C4-2B (cell line): ENCODE measurements at regions not wholly inside any gene's neighbourhood (a gene's known extent, or its start where the extent isn't known, plus 50 kb on each side); places are given as distances from the start of the nearest gene placed in this dataset.

Experiments used
- H3K27ac ChIP-seq: fragments of 450-650 bp; 2 replicates; pipeline ENCODE4 v1.5.1; 2017
- ZFX ChIP-seq: fragments of 450-650 bp; IDR thresholded peaks from 2 replicates; pipeline ENCODE4 v1.6.1; 2017
- TF ChIP-seq, protein P1 (sequence below): fragments of 450-650 bp; conservative IDR thresholded peaks from 2 replicates; pipeline ENCODE4 v1.5.1; 2017; ENCODE audit warnings: mild to moderate bottlenecking

DNA sequence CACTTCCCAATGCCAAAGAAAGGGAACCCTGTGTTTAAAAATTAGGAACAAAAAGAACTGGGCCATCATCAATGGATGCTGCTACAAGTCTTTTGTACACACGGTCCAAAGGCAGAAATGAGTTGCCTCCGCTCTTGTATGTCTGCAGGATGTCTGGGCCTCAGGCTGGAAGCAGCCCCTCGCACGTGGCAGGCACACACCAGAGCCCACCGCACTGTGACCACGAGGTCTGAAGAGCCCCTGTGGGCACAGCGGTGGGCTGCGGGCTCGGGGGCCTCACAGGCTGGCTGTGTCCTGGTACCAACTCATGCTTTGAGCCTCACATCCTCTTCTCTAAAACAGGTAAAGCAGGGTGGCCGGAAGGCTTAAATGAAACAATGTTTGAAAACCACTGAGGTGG is 309.3 kb downstream of the C16orf95 start:
- H3K27ac ChIP-seq: no peak overlapping the region
- TF ChIP-seq ZFX: no peak
- TF ChIP-seq, protein P1, sequence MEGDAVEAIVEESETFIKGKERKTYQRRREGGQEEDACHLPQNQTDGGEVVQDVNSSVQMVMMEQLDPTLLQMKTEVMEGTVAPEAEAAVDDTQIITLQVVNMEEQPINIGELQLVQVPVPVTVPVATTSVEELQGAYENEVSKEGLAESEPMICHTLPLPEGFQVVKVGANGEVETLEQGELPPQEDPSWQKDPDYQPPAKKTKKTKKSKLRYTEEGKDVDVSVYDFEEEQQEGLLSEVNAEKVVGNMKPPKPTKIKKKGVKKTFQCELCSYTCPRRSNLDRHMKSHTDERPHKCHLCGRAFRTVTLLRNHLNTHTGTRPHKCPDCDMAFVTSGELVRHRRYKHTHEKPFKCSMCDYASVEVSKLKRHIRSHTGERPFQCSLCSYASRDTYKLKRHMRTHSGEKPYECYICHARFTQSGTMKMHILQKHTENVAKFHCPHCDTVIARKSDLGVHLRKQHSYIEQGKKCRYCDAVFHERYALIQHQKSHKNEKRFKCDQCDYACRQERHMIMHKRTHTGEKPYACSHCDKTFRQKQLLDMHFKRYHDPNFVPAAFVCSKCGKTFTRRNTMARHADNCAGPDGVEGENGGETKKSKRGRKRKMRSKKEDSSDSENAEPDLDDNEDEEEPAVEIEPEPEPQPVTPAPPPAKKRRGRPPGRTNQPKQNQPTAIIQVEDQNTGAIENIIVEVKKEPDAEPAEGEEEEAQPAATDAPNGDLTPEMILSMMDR: no peak

DNA sequence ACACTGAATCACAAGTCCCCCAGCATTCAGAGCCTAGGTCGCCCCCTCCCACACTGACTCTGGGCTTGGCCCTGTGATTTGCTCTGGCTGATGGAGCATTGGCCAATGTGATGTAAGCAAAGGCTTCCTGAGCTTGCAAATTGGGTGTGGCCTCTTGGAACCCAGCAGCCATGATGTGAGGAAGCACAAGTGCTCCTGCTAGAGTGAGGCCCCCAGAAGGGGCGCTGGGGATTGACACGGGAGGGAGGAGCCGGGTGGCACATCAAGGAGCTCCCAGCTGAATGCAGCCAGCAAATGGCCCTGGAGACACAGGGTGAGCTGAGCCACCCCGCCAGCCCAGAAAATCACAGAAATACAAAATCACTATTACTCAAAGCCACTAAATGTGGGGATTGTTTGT is 308.5 kb downstream of the C16orf95 start:
- no peak overlapping the region for H3K27ac ChIP-seq
- TF ChIP-seq ZFX: no peak
- TF ChIP-seq, protein P1: no peak

DNA sequence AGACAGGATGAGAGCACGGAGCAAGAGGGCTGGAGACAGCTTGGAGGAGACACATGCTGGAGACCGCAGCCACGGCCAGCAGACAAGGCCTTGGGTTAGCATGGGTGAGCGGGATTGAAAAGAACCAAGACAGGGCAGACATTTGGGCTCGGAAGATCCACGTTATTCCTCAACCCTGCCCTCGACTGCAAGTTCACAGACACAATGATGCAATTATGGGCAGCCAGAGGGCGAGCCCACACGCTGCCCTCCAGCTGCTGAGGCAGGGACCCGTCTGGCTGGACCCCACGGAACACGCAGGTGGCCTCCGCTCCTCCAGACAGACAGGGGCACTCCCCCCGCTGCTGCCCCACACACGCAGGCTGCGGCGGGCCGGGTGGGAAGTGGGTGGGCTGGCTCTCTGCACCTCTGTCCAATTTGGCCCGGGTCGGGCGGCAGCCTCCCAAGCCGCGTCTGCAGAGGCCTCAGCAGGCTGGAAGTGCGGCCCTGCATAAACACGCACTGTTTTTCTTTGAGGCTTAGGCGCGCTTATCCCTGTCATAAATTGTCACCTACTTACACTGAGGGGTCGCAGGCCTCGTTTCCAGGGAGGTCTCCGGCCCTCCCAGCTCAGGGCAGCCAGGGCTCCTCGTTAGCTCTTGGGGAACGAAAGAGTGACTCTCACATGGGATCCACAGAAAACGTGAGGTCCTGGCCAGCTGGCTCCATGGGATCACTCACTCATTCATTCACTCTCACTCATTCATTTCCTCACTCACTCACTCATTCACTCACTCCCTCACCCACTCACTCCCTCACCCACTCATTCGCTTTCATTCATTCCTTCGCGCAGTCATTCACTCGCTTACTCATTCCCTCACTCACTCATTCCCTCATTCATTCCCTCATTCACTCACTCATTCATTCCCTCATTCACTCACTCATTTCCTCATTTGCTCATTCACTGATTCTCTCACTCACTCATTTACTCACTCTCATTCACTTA is 303.9 kb downstream of the C16orf95 start:
- H3K27ac ChIP-seq: no peak overlapping the region
- TF ChIP-seq ZFX: no peak

DNA sequence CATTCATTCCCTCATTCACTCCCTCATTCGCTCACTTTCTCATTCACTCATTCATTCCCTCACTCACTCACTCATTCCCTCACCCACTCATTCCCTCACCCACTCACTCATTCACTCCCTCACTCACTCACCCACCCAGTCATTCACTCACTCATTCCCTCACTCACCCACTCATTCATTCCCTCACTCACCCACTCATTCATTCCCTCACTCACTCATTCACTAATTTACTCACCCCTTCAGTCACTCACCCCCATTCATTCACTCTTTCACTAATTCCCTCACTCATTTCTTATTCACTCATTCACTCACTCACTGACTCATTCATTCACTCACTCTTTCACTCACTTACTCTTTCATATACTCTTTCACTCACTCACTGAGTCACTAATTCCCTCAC is 303.1 kb downstream of the C16orf95 start:
- no peak for TF ChIP-seq ZFX
- TF ChIP-seq, protein P1: no peak
- H3K27ac ChIP-seq: no peak overlapping the region

DNA sequence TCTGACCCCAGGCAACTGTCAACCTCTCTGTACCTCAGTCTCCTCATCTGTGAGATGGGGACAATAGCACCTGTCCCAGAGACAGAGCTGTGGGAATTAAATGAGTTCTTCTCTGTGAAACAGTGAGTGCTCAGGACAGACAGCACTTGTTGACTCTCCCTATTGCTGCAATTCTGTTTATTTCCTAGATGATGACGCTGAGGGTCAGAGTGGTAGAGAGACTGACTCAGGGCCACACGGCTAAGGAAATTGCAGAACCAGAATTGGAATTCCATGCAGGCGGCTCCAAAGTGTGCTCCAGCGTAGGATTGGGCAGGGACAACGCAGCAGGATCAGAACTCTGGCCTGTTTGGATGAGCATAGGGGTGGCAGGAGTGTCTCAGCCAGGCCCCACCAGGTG is 302.2 kb downstream of the C16orf95 start:
- TF ChIP-seq, protein P1: no peak
- no peak for TF ChIP-seq ZFX
- no peak overlapping the region for H3K27ac ChIP-seq

DNA sequence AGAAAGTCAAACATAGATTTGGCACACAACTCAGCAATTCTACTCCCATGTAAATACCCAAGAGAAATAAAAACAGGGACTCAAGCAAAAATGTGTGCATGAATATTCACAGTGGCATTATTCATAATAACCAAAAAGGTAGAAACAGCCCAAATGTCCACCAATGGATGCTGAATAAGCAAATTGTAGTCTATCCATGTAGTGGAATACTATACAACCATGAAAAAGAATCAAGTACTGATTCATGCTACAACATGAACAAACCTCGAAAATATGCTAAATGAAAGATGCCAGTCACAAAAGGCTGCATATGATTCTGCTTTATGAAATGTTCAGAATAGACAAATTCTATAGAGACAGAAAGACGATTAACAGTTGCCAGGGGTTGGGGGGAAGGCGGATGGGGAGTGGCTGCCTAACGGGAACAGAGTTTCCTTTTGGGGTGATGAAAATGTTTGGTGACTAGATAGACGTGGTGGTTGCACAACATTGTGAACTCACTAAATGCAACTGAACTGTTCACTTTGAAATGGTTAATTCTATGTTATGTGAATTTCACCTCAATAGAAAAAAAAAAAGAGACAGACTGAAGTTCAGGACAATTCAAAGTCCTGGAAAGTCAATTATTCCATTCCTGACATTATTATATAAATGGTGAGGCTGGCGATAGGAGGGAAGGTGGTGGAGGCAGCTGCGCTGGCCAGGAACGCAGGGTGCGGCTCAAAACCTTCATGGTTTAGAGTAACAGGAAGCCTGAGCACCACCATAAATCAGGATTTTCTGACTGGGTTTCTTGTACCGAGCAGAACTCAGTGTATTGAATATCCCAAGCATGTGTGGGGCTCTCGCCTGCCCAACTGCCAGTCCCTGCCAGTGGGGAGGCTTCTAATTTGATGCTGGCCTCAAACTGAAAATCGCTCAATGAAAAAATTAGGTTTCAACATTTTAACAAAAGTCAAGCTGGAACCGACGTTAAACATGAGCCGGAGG is 300.9 kb downstream of the C16orf95 start:
- TF ChIP-seq, protein P1: no peak
- TF ChIP-seq ZFX: no peak
- H3K27ac ChIP-seq: no peak overlapping the region

DNA sequence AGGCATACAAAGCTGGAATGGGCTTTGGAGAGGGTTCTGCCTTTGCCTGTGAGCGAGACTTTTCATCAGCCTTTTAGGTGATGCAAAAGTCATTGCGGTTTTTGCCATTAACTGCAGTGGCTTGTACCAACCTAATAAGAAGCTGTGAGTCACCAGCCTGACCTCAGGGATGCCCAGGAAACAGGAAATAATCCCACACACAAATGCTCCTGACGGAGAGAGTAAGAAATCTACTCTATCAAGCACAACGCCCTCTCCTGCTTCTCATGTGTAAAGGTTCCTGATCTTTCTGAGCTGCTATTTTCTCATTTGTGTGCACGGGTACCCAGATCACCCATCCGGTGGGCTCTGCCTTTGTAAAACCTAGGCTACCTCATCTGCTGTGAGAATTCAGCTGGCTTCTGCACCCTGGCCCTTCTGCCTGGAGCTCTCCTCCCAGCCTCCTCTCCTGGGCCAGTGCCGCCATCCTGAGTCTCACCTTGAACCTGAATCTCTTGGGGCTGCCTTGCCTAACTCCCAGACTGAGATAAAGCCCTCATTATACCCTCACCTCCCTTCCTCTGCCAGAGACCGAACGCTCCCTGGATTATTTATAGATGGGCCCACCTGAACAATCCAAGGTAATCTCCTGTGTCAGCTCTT is 299.7 kb downstream of the C16orf95 start:
- TF ChIP-seq, protein P1: no peak
- TF ChIP-seq ZFX: no peak
- no peak overlapping the region for H3K27ac ChIP-seq
